Activated T-helper 1 cell treated with anti-CD3 and anti-CD28 coated beads, Interleukin-12 subunit alpha, Interleukin-12 subunit beta, Interleukin-2, Interleukin-4 antibody, amounts not matched to agents 30 ng/mL and 10 ng/mL and 1 ng/mL, durations not matched to agents 14 hours and 24 hours and 36 hours (primary cell): ENCODE measurements at regions not wholly inside any gene's neighbourhood (a gene's known extent, or its start where the extent isn't known, plus 50 kb on each side); places are given as distances from the start of the nearest gene placed in this dataset.
A peak's percentile ranks its signal among the peaks of the same experiment; 100 is the strongest.
"Not testable (repeated sequence)": the region's sequence is repeated elsewhere in the genome, so short reads cannot be mapped to it uniquely, and the experiment has no call there.

Experiments
- DNase-seq: peaks from one replicate; pipeline ENCODE4 v3.0.0; 2021; ENCODE audit warnings: low spot score
- H3K27ac Mint-ChIP-seq: one replicate; pipeline ENCODE4 v1.8.0; 2021; ENCODE audit warnings: mild to moderate bottlenecking, mixed read lengths
- H3K27me3 Mint-ChIP-seq: one replicate; pipeline ENCODE4 v1.8.0; 2022; ENCODE audit warnings: mild to moderate bottlenecking, moderate library complexity, mixed read lengths; ENCODE audit not compliant: insufficient read depth
- H3K36me3 Mint-ChIP-seq: one replicate; pipeline ENCODE4 v1.8.0; 2021; ENCODE audit warnings: low read depth, mixed read lengths
- H3K4me1 Mint-ChIP-seq: one replicate; pipeline ENCODE4 v1.8.0; 2021; ENCODE audit warnings: low read depth, mixed read lengths
- H3K4me3 Mint-ChIP-seq: one replicate; pipeline ENCODE4 v1.8.0; 2021; ENCODE audit warnings: mild to moderate bottlenecking, moderate library complexity, mixed read lengths
- H3K9me3 Mint-ChIP-seq: one replicate; pipeline ENCODE4 v1.8.0; 2021; ENCODE audit warnings: mixed read lengths
- intact Hi-C: fragments of 100-400 bp; cut with micrococcal nuclease; formaldehyde crosslinking; loops from one replicate; pipeline ENCODE4 v1.15.1; 2024

DNA sequence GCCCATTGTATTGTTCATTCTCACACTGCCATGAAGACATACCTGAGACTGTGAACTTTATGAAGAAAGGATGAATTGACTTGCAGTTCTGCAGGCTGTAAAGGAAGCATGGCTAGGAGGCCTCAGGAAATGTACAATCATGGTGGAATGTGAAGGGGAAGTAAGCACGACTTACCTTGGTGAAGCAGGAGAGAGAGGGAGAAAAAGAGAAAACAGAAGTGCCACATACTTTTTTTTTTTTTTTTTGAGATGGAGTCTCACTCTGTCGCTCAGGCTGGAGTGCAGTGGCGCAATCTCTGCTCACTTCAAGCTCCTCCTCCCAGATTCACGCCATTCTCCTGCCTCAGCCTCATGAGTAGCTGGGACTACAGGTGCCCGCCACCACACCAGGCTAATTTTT is 871.9 kb upstream of the B3GALT2 start:
- H3K27ac Mint-ChIP-seq, intact Hi-C loops, H3K27me3 Mint-ChIP-seq, H3K4me3 Mint-ChIP-seq, DNase-seq: not testable (repeated sequence)
- Mint-ChIP-seq H3K4me1 (peaks cover 38% of the 10 kb centered on the region), H3K9me3 (peaks cover 19% of the 10 kb centered on the region), H3K36me3 (peaks cover 12% of the 10 kb centered on the region)

DNA sequence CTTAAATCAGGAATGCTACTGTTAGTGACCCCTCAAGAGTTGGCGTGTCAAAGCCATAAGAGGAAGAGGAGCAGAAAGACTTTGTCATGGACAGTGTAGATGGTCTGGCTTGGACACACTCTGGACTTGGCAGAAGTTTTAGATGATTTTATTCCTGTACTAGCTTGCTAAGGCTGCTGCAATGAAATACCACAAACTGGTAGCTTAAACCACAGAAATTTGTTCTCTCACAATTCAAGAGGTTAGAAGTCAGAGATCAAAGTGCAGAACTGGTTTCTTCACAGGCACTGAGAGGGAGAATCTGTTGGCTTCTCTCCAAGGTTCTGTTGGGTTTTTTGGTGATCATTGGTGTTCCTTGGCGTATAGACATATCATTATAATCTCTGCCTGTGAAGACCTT is 869.8 kb upstream of the B3GALT2 start:
- H3K27ac Mint-ChIP-seq, result no peak overlapping the region
- H3K4me3 Mint-ChIP-seq, result no peak overlapping the region
- H3K9me3 Mint-ChIP-seq, result peaks cover 19% of the 10 kb centered on the region
- H3K4me1 Mint-ChIP-seq, result peaks cover 52% of the 10 kb centered on the region
- intact Hi-C loops, result no loop called here
- no peak for DNase-seq
- peaks cover 12% of the 10 kb centered on the region for H3K36me3 Mint-ChIP-seq
- H3K27me3 Mint-ChIP-seq, result no peaks in the 10 kb centered on the region

DNA sequence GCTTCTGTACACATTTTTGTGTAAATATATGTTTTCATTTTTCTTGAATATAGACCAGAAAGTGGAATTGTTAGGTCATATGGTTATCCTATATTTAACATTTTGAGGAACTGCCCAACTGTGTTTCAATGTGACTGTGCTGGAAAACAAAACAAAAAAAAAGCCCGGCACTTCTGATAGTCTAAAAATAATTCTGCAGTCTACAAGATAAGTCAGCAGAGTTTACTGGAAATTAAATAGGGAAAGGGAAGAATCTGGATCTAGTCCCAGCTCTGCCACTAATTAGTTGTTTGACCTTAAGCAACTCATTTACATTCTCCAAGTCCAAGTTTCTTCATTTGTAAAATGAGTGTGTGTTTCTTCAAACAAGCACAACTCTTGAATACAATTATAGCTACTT is 869.1 kb upstream of the B3GALT2 start:
- no peak for DNase-seq
- Mint-ChIP-seq H3K4me1 (peaks cover 45% of the 10 kb centered on the region), H3K27ac (no peak overlapping the region), H3K9me3 (peaks cover 18% of the 10 kb centered on the region), H3K4me3 (no peak overlapping the region), H3K36me3 (peaks cover 12% of the 10 kb centered on the region), H3K27me3 (no peaks in the 10 kb centered on the region)
- intact Hi-C loops, result no loop called here

DNA sequence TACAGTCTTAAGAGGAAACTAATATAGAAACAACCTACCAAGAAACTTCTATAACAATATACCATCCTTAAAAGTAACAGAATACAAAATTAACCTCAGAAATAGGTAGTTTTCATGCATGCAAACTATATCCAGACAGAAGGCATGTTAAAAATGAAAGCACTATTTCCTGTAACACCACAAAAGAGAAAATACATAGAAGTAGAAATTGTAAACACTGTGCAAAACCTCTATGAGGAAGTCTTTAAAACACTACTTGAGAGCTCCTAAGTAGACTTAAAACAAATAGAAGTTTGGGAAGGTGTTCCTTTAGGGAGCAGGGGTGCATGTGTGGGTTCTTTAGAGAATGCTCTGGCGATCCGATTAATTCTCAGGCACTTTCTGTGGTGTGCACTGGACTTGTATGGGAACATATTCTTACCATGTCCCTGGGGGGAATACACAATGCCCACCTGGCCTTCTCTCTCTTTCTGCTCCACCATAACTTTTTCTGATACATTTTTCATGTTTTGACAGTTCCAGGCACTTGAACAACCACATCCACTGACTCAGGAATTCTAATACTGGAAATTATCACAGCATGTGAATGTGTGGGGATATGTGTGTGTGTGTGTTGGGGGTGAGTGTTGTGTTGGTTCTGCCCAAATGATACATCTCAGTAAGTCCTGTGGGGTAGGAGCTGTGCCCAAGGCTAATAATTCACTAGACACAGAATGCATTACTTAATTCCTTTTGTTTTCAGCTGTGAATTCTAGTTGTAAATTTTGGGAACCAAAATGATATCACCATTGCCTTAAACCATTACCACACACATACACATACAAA is 866.3 kb upstream of the B3GALT2 start:
- intact Hi-C loops, result no loop called here
- Mint-ChIP-seq H3K4me3 (peak overlapping the region; percentile 48), H3K9me3 (no peaks in the 10 kb centered on the region), H3K4me1 (peaks cover 38% of the 10 kb centered on the region), H3K36me3 (no peaks in the 10 kb centered on the region), H3K27me3 (no peaks in the 10 kb centered on the region), H3K27ac (peak overlapping the region; percentile 82)
- no peak for DNase-seq

DNA sequence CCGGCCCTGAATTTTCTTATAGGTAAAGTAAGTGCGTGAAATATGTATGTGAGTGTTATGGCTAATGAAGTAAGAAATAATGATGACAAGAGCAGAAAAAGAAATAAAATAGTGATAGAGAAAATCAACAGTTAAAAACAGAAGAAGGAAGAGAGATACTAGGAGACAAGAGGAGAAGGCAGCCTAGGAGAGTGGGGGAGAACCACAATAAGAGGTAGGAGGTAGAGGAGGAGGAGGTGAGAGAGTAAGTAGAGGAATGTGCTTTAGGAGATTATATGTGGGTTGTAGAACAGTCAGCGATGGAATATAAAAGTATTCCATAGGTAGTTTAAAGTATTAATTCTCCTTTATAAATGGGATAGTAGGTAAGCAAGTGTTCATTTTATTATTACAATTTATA is 861.5 kb upstream of the B3GALT2 start:
- Mint-ChIP-seq H3K36me3 (peaks cover 3% of the 10 kb centered on the region), H3K27ac (no peak overlapping the region), H3K4me1 (peaks cover 13% of the 10 kb centered on the region), H3K4me3 (no peak overlapping the region), H3K27me3 (no peaks in the 10 kb centered on the region), H3K9me3 (no peaks in the 10 kb centered on the region)
- DNase-seq, result no peak
- intact Hi-C loops, result no loop called here

DNA sequence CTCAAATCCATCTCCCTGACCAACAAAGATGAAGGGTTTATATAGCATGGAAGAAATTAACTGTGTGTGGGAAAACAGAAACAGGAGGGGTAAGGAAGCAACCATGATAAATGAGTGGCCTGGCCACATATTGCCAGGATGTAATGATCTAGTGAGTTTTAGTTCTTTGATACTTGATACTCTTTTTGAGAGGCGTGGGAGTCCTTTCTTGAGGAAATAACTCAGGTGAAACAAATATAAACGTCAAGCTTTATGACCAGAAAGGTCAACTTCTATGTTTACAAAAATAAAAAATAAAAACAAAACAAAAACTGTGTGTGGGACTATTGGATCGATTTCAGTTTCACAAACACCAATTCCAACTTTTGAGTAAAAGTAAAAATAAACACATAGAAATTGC is 860.8 kb upstream of the B3GALT2 start:
- no peak for DNase-seq
- H3K9me3 Mint-ChIP-seq, result no peaks in the 10 kb centered on the region
- H3K36me3 Mint-ChIP-seq, result peaks cover 3% of the 10 kb centered on the region
- peaks cover 6% of the 10 kb centered on the region for H3K4me1 Mint-ChIP-seq
- H3K27ac Mint-ChIP-seq, result no peak overlapping the region
- intact Hi-C loops, result no loop called here
- no peak overlapping the region for H3K4me3 Mint-ChIP-seq
- no peaks in the 10 kb centered on the region for H3K27me3 Mint-ChIP-seq

DNA sequence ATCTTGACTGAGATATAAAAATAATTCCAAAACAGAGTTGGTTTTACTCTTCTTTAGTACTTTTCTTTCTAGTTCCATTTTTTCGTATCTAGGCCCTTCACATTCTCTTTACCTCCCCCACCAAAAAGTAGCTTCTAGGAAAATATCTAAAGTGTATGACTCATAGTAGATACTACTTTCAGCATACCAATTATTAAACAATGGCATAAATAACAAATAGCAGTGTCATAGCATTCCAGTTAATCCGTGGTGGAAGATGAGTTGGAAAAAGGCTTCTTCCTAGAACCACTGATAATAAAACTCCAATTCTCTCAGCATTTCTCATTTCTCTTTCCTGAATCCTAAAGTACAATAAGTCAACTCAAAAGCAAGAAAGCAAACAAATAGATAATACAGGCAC is 859.0 kb upstream of the B3GALT2 start:
- H3K4me3 Mint-ChIP-seq, result no peak overlapping the region
- no peak for DNase-seq
- no peaks in the 10 kb centered on the region for H3K9me3 Mint-ChIP-seq
- H3K36me3 Mint-ChIP-seq, result peaks cover 3% of the 10 kb centered on the region
- intact Hi-C loops, result no loop called here
- no peaks in the 10 kb centered on the region for H3K27me3 Mint-ChIP-seq
- no peaks in the 10 kb centered on the region for H3K4me1 Mint-ChIP-seq
- H3K27ac Mint-ChIP-seq, result no peak overlapping the region

DNA sequence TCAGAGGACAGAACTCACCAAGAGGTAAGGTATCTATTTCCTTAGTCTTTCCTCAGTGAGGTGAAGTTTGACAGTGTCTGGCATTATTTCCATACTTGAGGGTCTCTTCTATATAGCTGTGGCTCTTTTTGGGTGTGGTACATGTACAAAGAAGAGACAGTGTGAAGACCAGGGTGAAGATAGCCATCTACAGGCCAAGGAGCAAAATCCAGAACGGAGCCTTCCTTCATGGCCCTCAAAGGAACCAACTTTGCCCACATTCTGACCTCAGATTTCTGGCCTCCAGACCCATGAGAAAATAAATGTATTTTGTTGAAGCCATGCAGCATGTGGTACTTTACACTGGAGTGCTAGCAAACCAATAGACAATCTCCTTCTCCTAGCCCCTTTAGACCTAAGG is 858.5 kb upstream of the B3GALT2 start:
- H3K4me3 Mint-ChIP-seq, result no peak overlapping the region
- intact Hi-C loops, result no loop called here
- H3K27me3 Mint-ChIP-seq, result no peaks in the 10 kb centered on the region
- peaks cover under 1% of the 10 kb centered on the region for H3K4me1 Mint-ChIP-seq
- no peak for DNase-seq
- peaks cover 3% of the 10 kb centered on the region for H3K36me3 Mint-ChIP-seq
- H3K27ac Mint-ChIP-seq, result no peak overlapping the region
- H3K9me3 Mint-ChIP-seq, result no peaks in the 10 kb centered on the region

DNA sequence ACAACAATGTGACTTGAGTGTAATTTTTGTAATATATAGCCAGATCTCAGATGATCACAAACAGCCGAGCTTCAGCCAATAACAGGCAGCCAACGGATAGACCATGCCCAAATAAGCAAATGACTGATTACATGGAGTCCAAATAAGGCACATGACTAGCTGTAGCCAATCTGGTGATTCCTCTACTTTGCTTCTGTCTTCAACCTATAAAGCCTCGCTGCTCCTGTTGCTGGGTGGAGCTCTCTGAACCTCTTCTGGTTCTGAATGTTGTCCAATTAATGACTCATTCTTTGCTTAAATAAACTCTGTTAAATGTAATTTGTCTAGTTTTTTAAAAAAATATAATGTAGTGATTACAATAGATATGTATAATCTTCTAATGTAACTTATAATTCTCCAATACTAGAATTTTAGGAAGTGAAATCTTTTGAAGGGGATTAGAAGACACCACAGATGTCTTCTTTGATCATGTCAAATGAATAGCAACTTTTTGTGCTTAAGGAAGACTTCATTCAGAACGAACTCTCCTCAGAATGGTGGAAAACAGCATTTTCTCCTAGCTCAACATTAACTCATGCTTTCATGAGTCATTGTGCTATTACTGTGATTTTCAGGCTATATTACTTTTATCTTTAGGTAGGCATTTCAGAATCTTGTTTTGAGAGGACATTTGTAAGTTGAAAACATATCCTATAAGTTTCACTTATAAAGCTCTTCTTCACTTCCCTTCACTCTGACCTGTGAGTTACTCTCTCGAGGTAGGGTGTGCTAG is 857.8 kb upstream of the B3GALT2 start:
- peaks cover 5% of the 10 kb centered on the region for H3K4me1 Mint-ChIP-seq
- H3K27me3 Mint-ChIP-seq, result no peaks in the 10 kb centered on the region
- H3K36me3 Mint-ChIP-seq, result peaks cover 3% of the 10 kb centered on the region
- intact Hi-C loops, result no loop called here
- DNase-seq, result no peak
- no peaks in the 10 kb centered on the region for H3K9me3 Mint-ChIP-seq
- no peak overlapping the region for H3K4me3 Mint-ChIP-seq
- H3K27ac Mint-ChIP-seq, result no peak overlapping the region

DNA sequence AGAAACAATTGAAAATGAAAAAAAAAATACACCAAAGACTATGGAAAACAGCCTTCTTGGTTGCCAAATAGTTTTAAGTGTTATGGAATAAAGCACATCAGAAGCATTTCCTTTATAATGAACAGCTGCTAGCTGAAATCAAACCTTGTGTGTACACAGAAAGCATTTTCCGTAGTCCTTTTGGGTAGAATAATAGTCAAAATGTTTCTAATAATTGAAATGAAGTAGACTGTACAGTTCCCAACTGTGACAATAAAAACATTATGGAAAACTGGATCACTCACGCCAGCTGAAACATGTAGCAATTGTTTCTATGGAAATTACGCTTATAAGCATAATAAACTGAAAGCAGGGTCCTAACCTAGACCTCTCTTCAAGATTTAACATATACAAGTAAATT is 856.3 kb upstream of the B3GALT2 start:
- DNase-seq, result no peak
- peaks cover 5% of the 10 kb centered on the region for H3K4me1 Mint-ChIP-seq
- H3K4me3 Mint-ChIP-seq, result no peak overlapping the region
- H3K27me3 Mint-ChIP-seq, result no peaks in the 10 kb centered on the region
- H3K36me3 Mint-ChIP-seq, result peaks cover 3% of the 10 kb centered on the region
- H3K9me3 Mint-ChIP-seq, result no peaks in the 10 kb centered on the region
- intact Hi-C loops, result no loop called here
- no peak overlapping the region for H3K27ac Mint-ChIP-seq

DNA sequence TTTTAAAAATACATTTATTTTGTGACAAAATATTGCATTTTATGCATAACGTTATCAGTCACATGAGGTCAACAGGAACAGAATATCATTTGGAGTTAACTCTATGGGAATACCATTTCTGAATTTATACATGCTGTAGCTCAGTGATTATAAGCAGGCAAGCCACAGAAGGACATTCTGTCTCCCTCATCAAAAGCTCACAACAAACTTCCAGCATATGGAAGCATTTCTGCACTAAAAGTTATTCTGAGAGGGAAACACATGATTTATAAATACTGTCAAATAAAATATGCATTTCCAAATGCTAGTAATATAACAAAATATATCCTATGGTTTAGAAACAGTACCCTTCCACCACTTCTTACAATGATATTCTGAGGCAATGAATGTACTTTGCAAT is 854.1 kb upstream of the B3GALT2 start:
- H3K9me3 Mint-ChIP-seq, result no peaks in the 10 kb centered on the region
- peaks cover 5% of the 10 kb centered on the region for H3K4me1 Mint-ChIP-seq
- no peaks in the 10 kb centered on the region for H3K27me3 Mint-ChIP-seq
- no peak for DNase-seq
- H3K27ac Mint-ChIP-seq, result no peak overlapping the region
- no peak overlapping the region for H3K4me3 Mint-ChIP-seq
- no peaks in the 10 kb centered on the region for H3K36me3 Mint-ChIP-seq
- intact Hi-C loops, result no loop called here

DNA sequence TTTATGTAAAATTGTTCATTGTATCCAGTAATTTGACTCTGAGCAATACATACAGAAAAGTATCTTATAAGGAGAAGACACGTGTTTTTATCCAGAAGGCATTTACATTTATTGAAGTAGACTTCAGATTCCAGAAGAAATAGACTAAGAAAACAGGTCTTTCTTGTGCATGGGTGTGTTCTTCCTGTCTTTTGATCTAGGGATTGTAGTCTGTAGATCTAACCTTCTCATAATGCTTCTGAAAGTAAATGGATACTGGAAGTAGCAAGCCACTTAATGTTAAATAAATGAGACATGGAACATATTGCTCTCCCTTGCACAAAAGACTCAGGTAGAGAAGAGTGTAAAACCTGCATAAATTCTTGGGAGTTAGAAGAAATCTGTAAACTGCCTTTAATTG is 853.2 kb upstream of the B3GALT2 start:
- Mint-ChIP-seq H3K4me1 (peaks cover 5% of the 10 kb centered on the region), H3K36me3 (no peaks in the 10 kb centered on the region), H3K27ac (no peak overlapping the region), H3K4me3 (no peak overlapping the region), H3K27me3 (no peaks in the 10 kb centered on the region), H3K9me3 (no peaks in the 10 kb centered on the region)
- intact Hi-C loops, result no loop called here
- no peak for DNase-seq

DNA sequence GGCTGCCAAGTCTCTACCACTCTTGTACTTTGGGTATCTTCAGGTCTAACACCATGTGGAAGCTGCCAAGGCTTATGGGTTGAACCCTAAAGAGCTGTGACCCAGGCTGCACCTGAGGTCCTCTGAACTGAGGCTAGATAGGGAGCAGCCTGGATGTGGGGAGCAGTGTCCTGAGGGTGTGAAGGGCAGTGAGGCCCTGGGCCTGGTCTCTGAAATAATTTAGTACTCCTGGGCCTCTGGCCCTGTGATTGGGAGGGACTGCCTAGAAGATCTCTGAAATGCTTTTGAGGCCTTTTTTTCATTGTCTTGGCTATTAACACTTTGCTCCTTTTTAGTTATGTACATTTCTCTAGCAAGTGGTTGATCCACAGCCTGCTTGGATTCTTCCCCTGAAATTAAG is 847.2 kb upstream of the B3GALT2 start:
- Mint-ChIP-seq H3K4me1 (no peaks in the 10 kb centered on the region), H3K27ac (no peak overlapping the region), H3K9me3 (peaks cover 25% of the 10 kb centered on the region), H3K27me3 (no peaks in the 10 kb centered on the region), H3K36me3 (peaks cover 4% of the 10 kb centered on the region), H3K4me3 (no peak overlapping the region)
- intact Hi-C loops, result no loop called here
- DNase-seq, result no peak
